ENCODE measurements at regions not wholly inside any gene's neighbourhood (a gene's known extent, or its start where the extent isn't known, plus 50 kb on each side); places are given as distances from the start of the nearest gene placed in this dataset.
"Not testable (repeated sequence)": the region's sequence is repeated elsewhere in the genome, so short reads cannot be mapped to it uniquely, and the experiment has no call there.

DNA sequence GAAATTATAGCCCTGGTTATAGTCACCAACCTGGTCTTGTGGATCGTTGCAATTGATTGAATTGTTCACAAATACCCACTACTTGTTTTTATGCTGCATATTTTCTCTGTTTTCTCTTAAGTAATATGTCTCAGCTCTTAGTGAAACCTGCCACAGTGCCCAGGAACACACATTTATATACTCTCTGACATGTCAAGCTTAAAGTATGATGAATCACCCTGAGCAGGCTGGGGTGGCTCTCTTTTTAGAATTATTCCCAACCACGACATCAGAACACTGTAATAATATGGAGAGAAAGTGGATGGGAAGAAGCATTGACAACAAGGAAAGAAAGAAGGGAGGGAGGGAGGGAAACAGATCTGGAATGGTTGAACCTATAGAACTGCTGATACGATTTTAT lies 72.8 kb upstream of the ZNF608 start:
- no peaks in the 10 kb centered on the region for H3K4me1 ChIP-seq (ENCODE audit: insufficient read depth, low read length)
- H3K27ac ChIP-seq (ENCODE audit: low read depth, low read length) = no peak overlapping the region
- H3K4me3 ChIP-seq (ENCODE audit: low read depth in 1 of 2, low read length in 2 of 2) = no peak overlapping the region
- no peaks in the 10 kb centered on the region for H3K9me3 ChIP-seq (ENCODE audit: low read length)
- no peak overlapping the region for H3K9ac ChIP-seq (ENCODE audit: low read length)
- H3K27me3 ChIP-seq (ENCODE audit: control insufficient read depth in 1 of 2, insufficient read depth in 2 of 2, low read length in 2 of 2) = no peaks in the 10 kb centered on the region
- H3K36me3 ChIP-seq (ENCODE audit: insufficient read depth, low read length) = no peaks in the 10 kb centered on the region

DNA sequence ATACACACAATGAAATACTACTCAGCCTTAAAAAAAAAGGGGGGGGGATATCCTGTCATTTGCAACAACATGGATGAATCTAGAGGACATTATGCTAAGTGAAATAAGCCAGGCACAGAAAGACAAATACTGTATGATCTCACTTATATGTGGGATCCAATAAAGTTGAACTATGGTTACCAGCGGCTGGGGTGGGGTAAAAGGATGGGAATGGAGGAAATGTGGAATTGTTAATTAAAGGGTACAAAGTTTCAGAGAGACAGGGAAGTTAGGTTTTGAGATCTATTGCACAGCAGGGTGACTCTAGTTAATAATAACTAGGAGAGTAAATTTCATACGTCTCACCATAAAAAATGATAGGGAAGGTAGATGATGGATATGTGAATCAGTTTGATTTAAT lies 76.2 kb upstream of the ZNF608 start:
- Histone ChIP-seq H3K4me3 (ENCODE audit: low read depth in 1 of 2, low read length in 2 of 2) (no peak overlapping the region), H3K9ac (ENCODE audit: low read length) (no peak overlapping the region), H3K27me3 (ENCODE audit: control insufficient read depth in 1 of 2, insufficient read depth in 2 of 2, low read length in 2 of 2) (no peaks in the 10 kb centered on the region), H3K4me1 (ENCODE audit: insufficient read depth, low read length) (no peaks in the 10 kb centered on the region), H3K9me3 (ENCODE audit: low read length) (no peaks in the 10 kb centered on the region), H3K27ac (ENCODE audit: low read depth, low read length) (no peak overlapping the region), H3K36me3 (ENCODE audit: insufficient read depth, low read length) (no peaks in the 10 kb centered on the region)

DNA sequence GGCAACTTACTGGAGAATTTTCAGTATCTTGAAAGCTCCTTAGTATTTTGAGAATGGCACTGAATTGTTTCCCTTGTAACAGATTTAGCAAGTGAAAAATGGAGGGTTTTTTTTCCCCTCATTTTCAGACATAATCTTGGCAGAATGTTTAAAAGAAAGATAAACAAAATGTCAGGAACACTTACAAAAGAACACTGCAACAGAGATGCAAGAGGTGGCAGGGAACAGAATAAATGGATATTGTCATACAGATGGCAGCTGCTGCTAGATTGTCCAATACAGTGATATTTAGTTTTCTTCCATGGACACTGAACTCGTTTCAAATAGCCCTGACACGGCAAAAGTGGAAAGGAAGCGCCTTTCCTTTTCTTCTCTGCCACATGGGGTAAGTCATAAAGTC lies 76.9 kb upstream of the ZNF608 start:
- Histone ChIP-seq H3K4me3 (ENCODE audit: low read depth in 1 of 2, low read length in 2 of 2) (no peak overlapping the region), H3K27me3 (ENCODE audit: control insufficient read depth in 1 of 2, insufficient read depth in 2 of 2, low read length in 2 of 2) (no peaks in the 10 kb centered on the region), H3K27ac (ENCODE audit: low read depth, low read length) (no peak overlapping the region), H3K4me1 (ENCODE audit: insufficient read depth, low read length) (no peaks in the 10 kb centered on the region), H3K9me3 (ENCODE audit: low read length) (no peaks in the 10 kb centered on the region), H3K36me3 (ENCODE audit: insufficient read depth, low read length) (no peaks in the 10 kb centered on the region), H3K9ac (ENCODE audit: low read length) (no peak overlapping the region)

DNA sequence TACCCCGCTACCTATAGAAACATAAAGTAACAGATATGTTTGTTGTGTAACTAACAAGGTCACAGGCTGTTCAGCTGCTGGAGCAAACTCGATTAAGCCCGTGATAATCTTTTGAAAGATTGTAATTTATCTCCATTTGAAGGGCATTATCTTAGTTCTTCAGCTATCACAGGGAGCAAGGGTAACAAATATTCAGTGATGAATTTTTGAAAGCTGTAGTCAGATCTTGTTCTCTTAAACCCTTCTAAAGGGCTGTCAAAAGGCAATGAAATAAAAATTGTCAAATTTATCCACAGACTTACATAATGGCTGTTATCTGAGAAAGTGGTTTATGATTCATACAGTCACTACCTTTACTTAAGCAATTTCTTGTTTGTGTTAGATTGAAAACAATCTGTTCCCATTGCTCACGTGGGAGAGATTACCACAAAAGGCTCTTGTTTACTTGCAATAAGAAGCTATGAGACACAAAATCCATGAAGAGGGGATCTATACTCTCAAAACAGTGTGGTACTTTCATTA lies 78.3 kb upstream of the ZNF608 start:
- Histone ChIP-seq H3K27ac (ENCODE audit: low read depth, low read length) (no peak overlapping the region), H3K27me3 (ENCODE audit: control insufficient read depth in 1 of 2, insufficient read depth in 2 of 2, low read length in 2 of 2) (no peaks in the 10 kb centered on the region), H3K9me3 (ENCODE audit: low read length) (no peaks in the 10 kb centered on the region), H3K9ac (ENCODE audit: low read length) (no peak overlapping the region), H3K4me3 (ENCODE audit: low read depth in 1 of 2, low read length in 2 of 2) (no peak overlapping the region), H3K36me3 (ENCODE audit: insufficient read depth, low read length) (no peaks in the 10 kb centered on the region), H3K4me1 (ENCODE audit: insufficient read depth, low read length) (no peaks in the 10 kb centered on the region)

DNA sequence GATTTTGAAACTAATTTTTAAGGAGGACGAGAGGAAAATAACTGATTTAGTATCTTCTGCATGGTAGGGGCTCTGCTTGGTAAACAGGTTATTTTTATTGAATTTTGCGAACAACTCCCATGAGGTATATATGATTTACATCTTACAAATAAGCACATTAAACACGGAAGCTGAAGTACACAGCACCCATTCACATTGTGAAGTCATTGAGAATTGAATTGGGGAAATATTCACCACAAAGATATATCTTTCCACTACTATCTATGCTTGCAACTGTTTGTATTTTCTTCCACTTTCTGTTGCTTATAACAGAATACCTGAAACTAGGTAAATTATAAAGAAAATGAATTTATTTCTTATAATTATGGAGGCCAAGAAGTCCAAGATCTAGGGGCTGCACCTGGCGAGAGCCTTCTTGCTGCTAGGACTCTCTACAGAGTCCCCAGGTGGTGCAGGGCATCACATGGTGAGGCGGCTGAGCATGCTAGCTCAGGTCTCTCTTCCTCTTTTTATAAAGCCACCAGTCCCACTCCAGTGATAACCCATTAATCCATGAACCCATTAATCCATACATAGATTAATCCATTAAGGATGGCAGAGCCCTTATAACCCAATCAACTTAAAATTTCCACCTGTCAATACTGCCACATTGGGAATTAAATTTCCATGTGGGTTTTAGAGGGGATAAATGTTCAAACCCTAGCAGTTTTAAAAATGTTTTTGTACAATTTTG lies 79.0 kb upstream of the ZNF608 start:
- no peaks in the 10 kb centered on the region for H3K9me3 ChIP-seq (ENCODE audit: low read length)
- no peak overlapping the region for H3K9ac ChIP-seq (ENCODE audit: low read length)
- no peaks in the 10 kb centered on the region for H3K36me3 ChIP-seq (ENCODE audit: insufficient read depth, low read length)
- H3K27ac ChIP-seq (ENCODE audit: low read depth, low read length) = no peak overlapping the region
- no peaks in the 10 kb centered on the region for H3K4me1 ChIP-seq (ENCODE audit: insufficient read depth, low read length)
- H3K4me3 ChIP-seq (ENCODE audit: low read depth in 1 of 2, low read length in 2 of 2) = no peak overlapping the region
- no peaks in the 10 kb centered on the region for H3K27me3 ChIP-seq (ENCODE audit: control insufficient read depth in 1 of 2, insufficient read depth in 2 of 2, low read length in 2 of 2)

DNA sequence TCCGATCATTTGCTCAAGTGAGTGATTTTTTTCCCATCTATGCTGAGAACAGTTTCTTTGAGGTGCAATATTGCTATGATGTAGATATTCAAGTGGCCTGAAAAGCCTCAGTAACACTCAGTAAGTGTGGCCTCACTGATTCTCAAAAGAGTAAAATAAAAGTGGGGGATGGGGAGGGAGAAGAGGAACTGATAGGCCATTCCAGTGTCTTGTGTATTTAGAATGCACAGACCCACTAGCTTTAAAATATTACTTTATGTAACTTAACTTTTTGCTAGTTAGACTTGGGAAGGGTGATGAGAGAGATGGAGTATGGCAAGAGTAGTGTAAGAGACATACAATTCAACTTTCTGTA lies 79.5 kb upstream of the ZNF608 start:
- H3K27me3 ChIP-seq (ENCODE audit: control insufficient read depth in 1 of 2, insufficient read depth in 2 of 2, low read length in 2 of 2) = no peaks in the 10 kb centered on the region
- no peak overlapping the region for H3K9ac ChIP-seq (ENCODE audit: low read length)
- no peaks in the 10 kb centered on the region for H3K36me3 ChIP-seq (ENCODE audit: insufficient read depth, low read length)
- no peak overlapping the region for H3K4me3 ChIP-seq (ENCODE audit: low read depth in 1 of 2, low read length in 2 of 2)
- H3K9me3 ChIP-seq (ENCODE audit: low read length) = no peaks in the 10 kb centered on the region
- H3K4me1 ChIP-seq (ENCODE audit: insufficient read depth, low read length) = no peaks in the 10 kb centered on the region
- H3K27ac ChIP-seq (ENCODE audit: low read depth, low read length) = no peak overlapping the region

DNA sequence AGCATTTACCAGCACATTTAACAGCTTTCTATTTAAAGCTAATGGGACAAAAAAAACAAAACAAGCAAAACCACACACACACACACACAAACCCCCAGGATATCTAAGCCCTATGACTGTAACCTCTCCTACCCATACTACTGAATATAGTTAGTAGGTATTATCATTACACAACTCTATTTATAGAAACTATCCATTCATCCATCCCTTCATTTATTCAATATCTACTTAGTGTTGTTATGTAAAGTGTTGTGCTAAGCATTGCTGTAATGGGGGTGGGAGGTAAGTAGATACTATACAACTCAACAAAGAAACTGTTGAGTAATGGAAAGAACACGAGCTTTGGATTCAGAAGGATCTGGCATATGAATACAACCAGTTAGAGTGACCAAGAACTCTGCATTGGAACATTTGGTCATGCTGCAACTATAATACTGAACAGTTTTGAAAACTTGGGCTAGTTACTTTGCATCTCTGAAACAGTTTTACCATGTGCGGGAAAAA lies 82.3 kb upstream of the ZNF608 start:
- Histone ChIP-seq H3K36me3 (ENCODE audit: insufficient read depth, low read length) (no peaks in the 10 kb centered on the region), H3K27ac (ENCODE audit: low read depth, low read length) (no peak overlapping the region), H3K9ac (ENCODE audit: low read length) (no peak overlapping the region), H3K4me3 (ENCODE audit: low read depth in 1 of 2, low read length in 2 of 2) (no peak overlapping the region), H3K27me3 (ENCODE audit: control insufficient read depth in 1 of 2, insufficient read depth in 2 of 2, low read length in 2 of 2) (no peaks in the 10 kb centered on the region), H3K9me3 (ENCODE audit: low read length) (no peaks in the 10 kb centered on the region), H3K4me1 (ENCODE audit: insufficient read depth, low read length) (no peaks in the 10 kb centered on the region)

DNA sequence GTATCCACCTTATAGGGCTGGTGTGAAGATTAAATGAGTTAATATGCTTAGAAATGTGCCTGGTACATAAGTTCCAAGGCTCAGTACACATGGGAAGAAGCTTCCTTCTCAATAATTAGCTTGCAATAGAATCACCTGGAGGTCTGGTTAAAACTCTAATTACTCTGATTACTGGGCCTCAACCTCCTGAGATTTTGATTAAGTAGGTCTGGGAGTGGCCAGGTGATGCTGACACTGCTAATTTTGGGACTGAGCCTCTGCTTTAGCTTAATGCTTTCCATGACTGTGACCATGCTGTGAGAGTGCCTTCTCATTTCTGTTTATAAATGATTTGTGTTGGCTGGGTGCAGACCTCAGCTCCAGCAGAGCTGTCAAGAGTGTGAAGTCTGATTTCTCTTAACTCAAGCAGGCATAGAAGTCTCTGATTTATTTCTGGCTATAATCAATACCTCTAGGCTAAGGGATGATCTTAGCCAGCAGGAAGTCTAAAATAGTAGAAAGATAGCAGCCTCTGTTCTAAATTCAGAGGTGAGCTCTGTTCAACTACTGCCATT lies 85.3 kb upstream of the ZNF608 start:
- Histone ChIP-seq H3K4me3 (ENCODE audit: low read depth in 1 of 2, low read length in 2 of 2) (no peak overlapping the region), H3K4me1 (ENCODE audit: insufficient read depth, low read length) (no peaks in the 10 kb centered on the region), H3K9me3 (ENCODE audit: low read length) (no peaks in the 10 kb centered on the region), H3K36me3 (ENCODE audit: insufficient read depth, low read length) (no peaks in the 10 kb centered on the region), H3K27ac (ENCODE audit: low read depth, low read length) (no peak overlapping the region), H3K9ac (ENCODE audit: low read length) (no peak overlapping the region), H3K27me3 (ENCODE audit: control insufficient read depth in 1 of 2, insufficient read depth in 2 of 2, low read length in 2 of 2) (no peaks in the 10 kb centered on the region)

DNA sequence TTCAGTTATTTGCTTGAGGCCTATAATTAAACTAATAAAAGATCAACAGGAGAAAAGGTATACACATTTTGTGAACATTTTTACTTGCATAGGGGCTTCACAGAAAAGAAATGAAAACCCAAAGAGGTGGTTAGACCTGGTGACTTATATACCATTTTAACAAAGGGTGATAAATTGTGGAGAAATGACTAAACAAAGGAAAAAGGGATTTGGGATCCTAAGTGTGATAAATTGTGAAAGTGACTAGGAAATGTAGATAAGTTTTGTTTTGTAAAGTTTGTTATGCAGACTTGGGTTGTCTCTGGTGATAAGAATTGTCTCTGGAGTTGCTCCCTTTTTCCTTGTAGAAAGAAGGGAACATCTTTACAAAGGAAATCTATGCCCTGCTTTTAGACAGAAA lies 86.1 kb upstream of the ZNF608 start:
- Histone ChIP-seq H3K36me3 (ENCODE audit: insufficient read depth, low read length) (no peaks in the 10 kb centered on the region), H3K9ac (ENCODE audit: low read length) (no peak overlapping the region), H3K4me3 (ENCODE audit: low read depth in 1 of 2, low read length in 2 of 2) (no peak overlapping the region), H3K27ac (ENCODE audit: low read depth, low read length) (no peak overlapping the region), H3K9me3 (ENCODE audit: low read length) (no peaks in the 10 kb centered on the region), H3K4me1 (ENCODE audit: insufficient read depth, low read length) (no peaks in the 10 kb centered on the region), H3K27me3 (ENCODE audit: control insufficient read depth in 1 of 2, insufficient read depth in 2 of 2, low read length in 2 of 2) (no peaks in the 10 kb centered on the region)

DNA sequence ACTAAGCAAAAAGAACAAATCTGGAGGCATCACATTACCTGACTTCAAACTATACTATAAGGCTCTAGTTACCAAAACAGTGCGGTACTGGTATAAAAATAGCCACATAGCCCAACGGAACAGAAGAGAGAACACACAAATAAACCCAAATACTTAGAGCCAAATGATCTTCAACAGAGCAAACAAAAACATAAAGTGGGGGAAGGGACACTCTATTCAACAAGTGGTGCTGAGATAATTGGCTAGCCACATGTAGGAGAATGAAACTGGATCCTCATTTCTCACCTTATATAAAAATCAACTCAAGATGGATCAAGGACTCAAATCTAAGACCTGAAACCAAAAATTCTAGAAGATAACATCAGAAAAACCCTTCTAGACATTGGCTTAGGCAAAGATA lies 89.9 kb upstream of the ZNF608 start:
- H3K27ac ChIP-seq (ENCODE audit: low read depth, low read length); H3K36me3 ChIP-seq (ENCODE audit: insufficient read depth, low read length); H3K4me3 ChIP-seq (ENCODE audit: low read depth in 1 of 2, low read length in 2 of 2); H3K9ac ChIP-seq (ENCODE audit: low read length); H3K9me3 ChIP-seq (ENCODE audit: low read length); H3K27me3 ChIP-seq (ENCODE audit: control insufficient read depth in 1 of 2, insufficient read depth in 2 of 2, low read length in 2 of 2); H3K4me1 ChIP-seq (ENCODE audit: insufficient read depth, low read length): not testable (repeated sequence)

DNA sequence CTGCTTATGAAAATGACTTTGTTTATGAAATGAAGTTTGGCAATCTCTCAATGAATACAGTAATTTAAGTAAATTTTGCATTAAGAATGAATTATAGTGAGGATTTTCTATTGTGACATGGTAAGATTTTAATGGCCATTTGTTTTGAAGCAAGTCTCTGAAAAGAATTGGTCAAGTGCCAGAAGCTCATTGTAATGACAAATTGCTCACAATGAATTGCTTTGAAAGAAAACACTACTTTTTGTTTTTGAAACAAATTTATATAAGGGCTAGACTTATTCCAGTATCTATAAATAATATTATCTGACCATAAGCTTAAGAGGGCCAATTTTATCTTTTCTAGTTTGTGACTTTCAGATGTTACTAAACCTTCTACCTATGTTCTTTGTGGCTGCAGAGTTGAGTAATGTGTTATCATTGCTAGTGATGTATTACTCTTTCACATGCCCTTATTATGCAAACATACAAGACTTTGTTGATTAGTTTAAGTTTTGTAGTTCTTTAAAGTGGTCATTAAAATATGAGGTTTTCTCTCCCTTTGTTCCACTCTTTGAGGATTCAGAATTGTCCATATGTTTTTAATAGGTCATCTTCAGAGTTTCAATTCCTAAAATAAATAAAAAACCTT lies 93.0 kb upstream of the ZNF608 start:
- H3K27ac ChIP-seq (ENCODE audit: low read depth, low read length) = no peak overlapping the region
- no peaks in the 10 kb centered on the region for H3K9me3 ChIP-seq (ENCODE audit: low read length)
- no peak overlapping the region for H3K4me3 ChIP-seq (ENCODE audit: low read depth in 1 of 2, low read length in 2 of 2)
- no peak overlapping the region for H3K9ac ChIP-seq (ENCODE audit: low read length)
- H3K27me3 ChIP-seq (ENCODE audit: control insufficient read depth in 1 of 2, insufficient read depth in 2 of 2, low read length in 2 of 2) = no peaks in the 10 kb centered on the region
- no peaks in the 10 kb centered on the region for H3K4me1 ChIP-seq (ENCODE audit: insufficient read depth, low read length)
- no peaks in the 10 kb centered on the region for H3K36me3 ChIP-seq (ENCODE audit: insufficient read depth, low read length)

All from muscle layer of colon (tissue), 2 donors.